GM18868 (cell line): ENCODE measurements at regions not wholly inside any gene's neighbourhood (a gene's known extent, or its start where the extent isn't known, plus 50 kb on each side); places are given as distances from the start of the nearest gene placed in this dataset.
"Not testable (repeated sequence)": the region's sequence is repeated elsewhere in the genome, so short reads cannot be mapped to it uniquely, and the experiment has no call there.

Source experiments
- ATAC-seq: cut with Tn5 transposase; IDR thresholded peaks from one replicate; pipeline ENCODE4 v1.9.1; 2021; ENCODE audit warnings: mild to moderate bottlenecking, moderate library complexity; ENCODE audit not compliant: unreplicated experiment

DNA sequence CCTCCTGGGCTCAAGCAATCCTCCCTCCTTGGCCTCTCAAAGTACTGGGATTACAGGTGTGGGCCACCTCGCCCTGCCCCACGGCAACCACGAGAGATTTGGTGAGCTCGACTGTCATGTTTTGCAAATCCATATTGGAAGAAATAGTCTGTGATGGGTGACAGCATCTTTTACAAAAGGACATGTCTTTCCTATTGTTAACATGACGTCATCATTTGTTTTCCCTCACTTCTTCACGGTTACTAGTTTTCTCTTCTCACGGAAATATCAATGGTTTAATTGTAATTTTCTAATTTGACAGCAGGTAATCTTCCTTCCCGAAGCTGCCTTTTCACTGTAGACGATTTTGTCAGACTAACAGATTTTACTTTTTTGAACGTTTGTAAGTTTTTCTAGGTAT is 110.8 kb upstream of the GREM2 start:
- no peak for ATAC-seq

GRCh38 chr1:240720976-240721375 is 109.0 kb upstream of the GREM2 start:
- ATAC-seq, result no peak

DNA sequence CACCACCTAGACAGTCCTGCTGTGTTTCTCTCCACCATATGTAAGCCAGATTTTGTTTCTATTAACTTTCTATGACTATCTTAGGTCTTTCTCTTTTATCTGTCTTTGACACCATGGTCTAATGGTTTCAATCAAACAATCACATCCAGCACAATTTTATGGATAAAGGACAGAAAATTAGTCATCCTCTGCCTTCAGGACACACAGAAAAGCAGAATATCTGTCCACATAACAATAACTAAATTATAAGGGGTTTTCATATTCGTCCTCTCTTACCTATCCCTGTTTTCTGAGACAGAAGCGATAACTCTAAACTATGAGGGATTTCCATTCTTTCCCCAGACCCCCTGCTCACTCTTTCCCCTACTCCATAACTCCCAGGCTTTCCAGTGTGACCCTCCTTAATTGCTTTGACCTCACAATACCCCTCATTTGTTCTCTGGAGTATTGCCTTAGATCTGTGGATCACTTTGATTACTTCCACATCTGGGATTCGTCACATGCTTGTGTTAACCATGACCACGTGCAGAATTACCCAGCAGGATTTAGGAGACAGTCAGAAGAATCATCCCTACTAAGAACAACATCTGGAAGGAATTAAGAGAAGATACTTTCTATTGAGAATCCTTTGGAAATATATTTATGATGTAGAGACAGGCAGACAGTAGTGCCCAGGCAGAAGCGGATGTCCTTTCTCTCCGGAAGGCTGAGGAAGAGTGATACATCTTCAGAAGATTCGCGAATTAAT is 108.2 kb upstream of the GREM2 start:
- ATAC-seq, result no peak

GRCh38 chr1:240716538-240716937 is 104.6 kb upstream of the GREM2 start:
- not testable (repeated sequence) for ATAC-seq

- ATAC-seq, result no peak
Measured at GRCh38 chr1:240714568-240715292, 102.8 kb upstream of the GREM2 start.

GRCh38 chr1:240712014-240712731 is 100.2 kb upstream of the GREM2 start:
- ATAC-seq, result no peak

DNA sequence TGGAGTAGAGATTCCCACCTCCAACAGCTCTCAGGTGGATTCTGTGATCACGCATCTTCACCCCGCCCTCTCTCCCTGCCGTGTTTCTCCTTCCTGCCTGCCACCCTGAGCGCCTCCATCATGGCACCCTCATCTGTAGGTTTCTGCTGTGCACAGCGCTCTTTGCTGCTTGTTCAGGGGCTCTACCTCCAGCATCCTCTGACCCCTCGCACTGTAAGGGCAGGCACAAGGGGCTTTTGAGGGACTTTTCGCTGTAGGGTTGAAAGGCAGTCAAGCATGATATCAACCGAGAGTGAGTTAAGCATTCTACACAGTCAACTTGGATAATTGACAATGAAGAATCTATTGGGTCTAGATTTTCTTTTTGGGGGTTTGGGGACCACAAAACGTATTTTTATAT is 99.1 kb upstream of the GREM2 start:
- peak; percentile 53 for ATAC-seq

DNA sequence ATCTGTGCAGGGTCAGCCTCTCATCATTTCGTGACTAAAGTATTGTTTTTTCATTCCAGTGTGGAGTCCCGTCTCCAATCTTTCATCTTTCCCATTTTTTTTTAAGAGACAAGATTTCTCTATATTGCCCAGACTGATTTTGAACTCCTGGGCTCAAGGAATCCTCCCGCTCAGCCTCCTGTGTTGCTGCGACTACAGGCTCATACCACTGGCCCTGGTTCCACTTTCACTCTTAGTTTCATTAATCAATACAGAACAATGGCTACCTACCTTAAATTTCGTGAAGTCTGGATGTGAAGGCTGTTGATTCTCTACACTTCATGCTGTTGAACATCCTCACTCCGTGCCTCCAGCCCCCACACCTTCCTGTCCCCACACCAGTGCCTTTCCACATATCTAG is 97.7 kb upstream of the GREM2 start:
- peak; percentile 56 for ATAC-seq

GRCh38 chr1:240706150-240706935 is 94.4 kb upstream of the GREM2 start:
- ATAC-seq, result no peak

- ATAC-seq, result no peak
Measured at GRCh38 chr1:240705579-240705978, 93.6 kb upstream of the GREM2 start.

DNA sequence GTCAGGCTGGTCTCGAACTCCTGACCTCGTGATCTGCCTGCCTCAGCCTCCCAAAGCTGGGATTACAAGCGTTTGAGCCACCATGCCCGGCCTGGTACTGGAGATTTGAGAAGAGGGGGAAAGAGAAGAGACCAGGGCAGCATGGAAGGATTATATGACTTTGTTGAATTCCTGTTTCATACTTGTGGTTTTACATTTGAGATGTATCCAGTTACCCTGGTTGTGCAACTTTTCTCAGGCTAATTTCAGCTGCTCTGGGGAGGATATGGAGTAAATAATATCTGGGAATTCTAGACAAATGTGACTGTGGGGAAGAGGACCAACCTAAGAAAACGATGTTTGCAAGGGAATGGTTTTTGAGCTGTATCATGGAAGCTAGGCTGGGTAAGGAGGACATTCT is 89.5 kb upstream of the GREM2 start:
- ATAC-seq, result no peak

DNA sequence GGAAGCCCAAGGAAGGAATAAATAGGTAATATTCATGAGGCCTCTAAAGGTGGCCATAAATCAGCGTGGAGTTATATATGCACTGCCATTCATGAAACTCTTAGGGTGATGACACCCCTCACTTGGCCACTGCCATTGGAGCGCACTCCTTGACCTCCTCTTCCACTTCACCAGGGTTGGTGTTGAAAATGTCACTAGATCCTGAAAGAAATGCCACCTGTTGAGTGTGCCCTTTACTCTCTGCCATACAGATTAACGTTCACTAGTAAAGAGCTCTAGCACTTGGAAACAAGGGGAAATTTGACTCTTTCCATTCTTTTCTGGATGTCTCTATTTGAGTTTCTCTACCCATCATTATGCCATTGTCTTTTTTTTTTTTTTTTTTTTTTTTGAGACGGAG is 83.5 kb upstream of the GREM2 start:
- ATAC-seq, result no peak

DNA sequence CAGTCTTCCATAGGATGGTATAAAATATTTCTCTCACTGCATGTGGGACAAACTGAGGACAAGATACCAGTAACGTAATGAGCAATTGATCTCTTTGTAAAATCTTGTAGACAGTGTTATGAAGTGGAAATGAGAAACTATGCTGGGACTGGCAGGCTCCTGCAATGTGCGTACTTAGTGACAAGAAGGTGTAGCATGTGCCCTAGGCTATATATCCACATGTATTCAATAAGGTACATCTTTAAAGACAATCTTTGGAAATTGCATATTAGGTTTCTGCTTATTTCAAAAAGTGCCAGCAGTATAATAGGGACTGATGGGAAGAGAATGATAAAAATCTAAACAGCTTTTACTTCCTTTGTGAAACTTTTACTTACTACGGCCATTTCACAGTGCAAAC is 81.9 kb upstream of the GREM2 start:
- no peak for ATAC-seq

GRCh38 chr1:240693036-240693435 is 81.1 kb upstream of the GREM2 start:
- no peak for ATAC-seq

DNA sequence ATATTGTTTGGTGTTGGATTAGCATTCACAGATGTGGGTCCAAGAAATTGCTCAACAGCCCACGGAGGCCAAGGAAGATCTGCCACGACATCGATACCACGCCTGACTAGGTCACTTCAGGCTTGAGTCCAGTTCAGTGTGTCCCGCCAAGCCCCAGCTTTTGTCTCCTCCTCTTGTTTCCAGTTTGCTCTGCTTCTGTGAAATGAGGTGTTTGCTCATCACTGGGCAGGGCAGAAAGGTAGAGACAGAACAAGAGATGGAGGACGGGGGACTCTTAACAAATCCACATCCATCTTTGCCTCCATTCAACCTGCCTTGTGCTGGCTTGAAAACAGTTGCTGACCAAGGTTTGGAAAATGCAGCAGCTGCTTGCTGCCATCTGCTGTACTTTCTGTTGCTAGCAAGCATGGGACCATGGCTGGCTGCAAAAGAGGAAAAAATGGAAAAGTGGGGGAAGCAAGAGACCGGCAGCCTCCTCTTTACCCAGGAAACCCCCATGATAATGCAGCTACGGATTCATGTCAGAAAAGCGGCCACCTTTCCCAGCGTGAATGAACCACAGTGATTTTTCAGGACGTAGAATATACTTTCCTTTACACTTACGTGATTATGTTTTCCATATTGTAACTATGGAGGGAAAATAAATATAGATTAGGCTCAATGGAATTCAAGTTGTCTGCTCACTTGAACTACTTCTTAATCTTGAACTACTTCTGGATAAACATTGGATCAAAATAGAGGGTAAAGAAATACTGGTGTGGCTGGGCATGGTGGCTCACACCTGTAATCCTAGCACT is 80.2 kb upstream of the GREM2 start:
- no peak for ATAC-seq

DNA sequence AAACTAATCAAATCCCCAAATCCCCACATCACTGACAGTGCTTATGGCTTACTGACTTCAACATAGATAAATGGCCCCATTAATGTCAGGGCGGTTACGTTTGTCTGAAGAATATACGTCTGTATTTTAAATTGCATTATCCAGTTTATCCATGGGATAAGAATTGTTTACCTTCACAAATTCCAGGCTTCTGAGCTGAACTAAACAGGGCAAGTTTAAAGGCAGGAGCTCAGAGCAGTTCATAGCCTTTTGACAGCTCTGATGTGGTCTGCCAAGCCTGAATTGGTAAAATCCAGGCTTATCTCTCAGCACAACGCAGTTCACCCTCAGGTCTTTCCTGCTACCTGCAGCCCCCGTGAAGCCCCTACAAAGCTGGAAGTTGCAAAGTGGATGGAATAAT is 79.5 kb upstream of the GREM2 start:
- no peak for ATAC-seq

- no peak for ATAC-seq
Measured at GRCh38 chr1:240687820-240688219, 75.9 kb upstream of the GREM2 start.

- ATAC-seq, result no peak
Measured at GRCh38 chr1:240683576-240683975, 71.6 kb upstream of the GREM2 start.

- no peak for ATAC-seq
Measured at GRCh38 chr1:240682859-240683242, 70.9 kb upstream of the GREM2 start.

GRCh38 chr1:240682166-240682858 is 70.4 kb upstream of the GREM2 start:
- ATAC-seq, result no peak
